H1 (cell line): ENCODE measurements at regions not wholly inside any gene's neighbourhood (a gene's known extent, or its start where the extent isn't known, plus 50 kb on each side); places are given as distances from the start of the nearest gene placed in this dataset.

ENCODE experiments used
- BCL11A ChIP-seq, 2 experiments: IDR thresholded peaks; one replicate each; pipeline ENCODE4 v1.6.1; 2011; ENCODE audit warnings: low read depth in 2 of 2, low read length in 2 of 2, mild to moderate bottlenecking in 2 of 2
- CREB1 ChIP-seq: IDR thresholded peaks from 2 replicates; pipeline ENCODE4 v1.6.1; 2012; ENCODE audit warnings: inconsistent platforms
- EZH2 ChIP-seq: fragments of 200-600 bp; sonication (generic); IDR thresholded peaks from 2 replicates; pipeline ENCODE4 v1.7.1; 2012; ENCODE audit warnings: low read depth, mild to moderate bottlenecking, moderate library complexity, low read length, inconsistent platforms; ENCODE audit not compliant: severe bottlenecking
- POLR2A ChIP-seq, 2 experiments: IDR thresholded peaks; 1 replicate in 1 of 2; 2 replicates in 1 of 2; pipeline ENCODE4 v1.6.1; 2011; ENCODE audit warnings: low read depth in 2 of 2, low read length in 2 of 2, mild to moderate bottlenecking in 2 of 2; ENCODE audit errors: control extremely low read depth in 1 of 2
- POLR2AphosphoS5 ChIP-seq: IDR thresholded peaks from 2 replicates; pipeline ENCODE4 v1.6.1; 2011; ENCODE audit warnings: low read depth, low read length
- TF ChIP-seq, protein P1 (sequence below), 3 experiments: IDR thresholded peaks; 1 replicate in 2 of 3; 2 replicates in 1 of 3; pipeline versions ENCODE4 v1.5.1 to v1.6.1; 2011; ENCODE audit warnings: low read length in 3 of 3, mild to moderate bottlenecking in 3 of 3, inconsistent platforms in 2 of 3, low read depth in 1 of 3, moderate library complexity in 1 of 3; ENCODE audit not compliant: insufficient read depth in 1 of 3; ENCODE audit errors: control extremely low read depth in 1 of 3
- TF ChIP-seq, protein P2 (sequence below): IDR thresholded peaks from 2 replicates; pipeline ENCODE4 v1.6.1; 2012; ENCODE audit warnings: inconsistent platforms

DNA sequence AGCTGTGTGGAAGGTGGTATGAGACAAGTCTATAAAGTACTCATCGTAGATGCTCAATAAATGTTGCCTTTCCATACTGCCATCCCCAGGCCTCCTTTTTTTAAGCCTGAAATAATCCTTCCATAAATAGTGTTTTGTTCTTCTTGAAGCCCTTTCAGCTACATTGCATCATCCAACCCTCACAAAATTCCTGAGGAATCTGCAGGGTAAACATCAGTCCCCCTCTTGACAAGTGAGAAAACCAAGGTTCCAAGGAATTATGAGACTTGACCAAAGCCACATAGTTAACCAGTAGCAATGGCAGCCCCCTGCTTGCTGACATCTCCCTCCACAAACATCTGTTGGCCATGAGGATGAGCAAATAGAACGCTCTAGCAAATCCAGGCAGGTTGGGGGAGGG is 89.7 kb upstream of the CCL1 start:
- no peak for TF ChIP-seq EZH2
- no peak for TF ChIP-seq POLR2A (IDR thresholded peaks at IDR 0.05; ENCODE audit: control extremely low read depth in 1 of 2, low read depth in 2 of 2, low read length in 2 of 2)
- TF ChIP-seq CREB1 = no peak
- TF ChIP-seq, protein P1, sequence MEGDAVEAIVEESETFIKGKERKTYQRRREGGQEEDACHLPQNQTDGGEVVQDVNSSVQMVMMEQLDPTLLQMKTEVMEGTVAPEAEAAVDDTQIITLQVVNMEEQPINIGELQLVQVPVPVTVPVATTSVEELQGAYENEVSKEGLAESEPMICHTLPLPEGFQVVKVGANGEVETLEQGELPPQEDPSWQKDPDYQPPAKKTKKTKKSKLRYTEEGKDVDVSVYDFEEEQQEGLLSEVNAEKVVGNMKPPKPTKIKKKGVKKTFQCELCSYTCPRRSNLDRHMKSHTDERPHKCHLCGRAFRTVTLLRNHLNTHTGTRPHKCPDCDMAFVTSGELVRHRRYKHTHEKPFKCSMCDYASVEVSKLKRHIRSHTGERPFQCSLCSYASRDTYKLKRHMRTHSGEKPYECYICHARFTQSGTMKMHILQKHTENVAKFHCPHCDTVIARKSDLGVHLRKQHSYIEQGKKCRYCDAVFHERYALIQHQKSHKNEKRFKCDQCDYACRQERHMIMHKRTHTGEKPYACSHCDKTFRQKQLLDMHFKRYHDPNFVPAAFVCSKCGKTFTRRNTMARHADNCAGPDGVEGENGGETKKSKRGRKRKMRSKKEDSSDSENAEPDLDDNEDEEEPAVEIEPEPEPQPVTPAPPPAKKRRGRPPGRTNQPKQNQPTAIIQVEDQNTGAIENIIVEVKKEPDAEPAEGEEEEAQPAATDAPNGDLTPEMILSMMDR (IDR thresholded peaks at IDR 0.05; ENCODE audit: control extremely low read depth in 1 of 3, insufficient read depth in 1 of 3, low read depth in 1 of 3, low read length in 3 of 3) = no peak
- no peak for TF ChIP-seq BCL11A (IDR thresholded peaks at IDR 0.05; ENCODE audit: low read depth in 2 of 2, low read length in 2 of 2)
- TF ChIP-seq, protein P2, sequence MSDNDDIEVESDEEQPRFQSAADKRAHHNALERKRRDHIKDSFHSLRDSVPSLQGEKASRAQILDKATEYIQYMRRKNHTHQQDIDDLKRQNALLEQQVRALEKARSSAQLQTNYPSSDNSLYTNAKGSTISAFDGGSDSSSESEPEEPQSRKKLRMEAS = no peak
- no peak for TF ChIP-seq POLR2AphosphoS5
